ENCODE measurements at regions not wholly inside any gene's neighbourhood (a gene's known extent, or its start where the extent isn't known, plus 50 kb on each side); places are given as distances from the start of the nearest gene placed in this dataset.

- DNase-seq = no peak
Observed at GRCh38 chr5:96058084-96058483, 96.4 kb upstream of the ELL2 start.

- no peak for DNase-seq
Observed at GRCh38 chr5:96054311-96055030, 92.8 kb upstream of the ELL2 start.

DNA sequence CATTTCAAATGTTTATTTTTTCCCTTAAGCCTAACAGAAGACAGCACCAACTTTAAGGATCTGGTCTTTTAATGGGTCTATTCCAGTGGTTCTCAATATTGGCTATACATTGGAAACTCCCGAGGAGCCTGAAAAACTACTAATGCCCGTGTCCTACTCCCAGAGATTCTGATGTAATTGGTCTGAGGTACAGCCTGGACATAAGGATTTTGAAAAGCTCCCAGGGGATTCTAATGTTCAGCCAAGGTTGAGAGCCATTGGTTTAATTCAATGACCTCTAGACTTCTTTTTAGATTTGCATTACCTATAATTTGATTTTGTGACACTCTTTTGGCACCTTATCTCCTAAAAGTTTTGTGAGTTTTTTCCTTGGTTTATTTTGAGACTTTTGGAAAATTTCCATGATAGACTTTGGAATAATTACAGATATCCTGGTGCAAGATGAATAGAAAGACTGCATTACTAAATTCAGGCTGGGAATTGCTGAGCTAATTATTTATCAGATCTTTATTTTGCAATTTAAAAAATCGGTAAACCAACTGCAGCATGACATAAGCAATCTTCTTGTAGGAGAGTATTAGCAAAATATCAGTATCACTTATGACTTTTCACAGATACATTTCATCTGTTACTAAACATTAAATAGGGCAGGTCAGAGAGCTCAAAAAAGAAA is 91.5 kb upstream of the ELL2 start:
- no peak for DNase-seq

GRCh38 chr5:96052374-96052773 is 90.7 kb upstream of the ELL2 start:
- DNase-seq = no peak

DNA sequence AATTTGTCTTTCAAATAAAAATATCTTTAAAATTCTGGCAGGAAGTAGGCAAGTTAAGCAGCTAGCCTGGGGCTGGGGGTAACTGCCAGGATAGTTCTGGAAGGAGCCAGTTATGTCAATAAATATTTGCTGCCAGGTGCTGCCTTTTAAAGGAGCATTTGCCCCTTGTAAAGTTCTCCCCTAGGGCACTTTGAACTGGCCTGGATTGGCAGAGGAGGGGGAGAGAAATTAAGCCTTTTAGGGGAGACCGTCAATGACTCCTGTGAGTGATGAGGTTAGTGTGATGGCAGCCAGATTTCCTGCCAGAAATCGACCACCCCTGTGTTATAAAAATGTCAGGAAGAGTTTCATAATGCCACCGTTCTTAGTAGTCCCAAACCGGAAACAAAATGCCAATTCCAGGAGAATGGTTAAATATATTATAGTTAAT is 89.8 kb upstream of the ELL2 start:
- no peak for DNase-seq

- DNase-seq = no peak
Observed at GRCh38 chr5:96050273-96050880, 88.7 kb upstream of the ELL2 start.

DNA sequence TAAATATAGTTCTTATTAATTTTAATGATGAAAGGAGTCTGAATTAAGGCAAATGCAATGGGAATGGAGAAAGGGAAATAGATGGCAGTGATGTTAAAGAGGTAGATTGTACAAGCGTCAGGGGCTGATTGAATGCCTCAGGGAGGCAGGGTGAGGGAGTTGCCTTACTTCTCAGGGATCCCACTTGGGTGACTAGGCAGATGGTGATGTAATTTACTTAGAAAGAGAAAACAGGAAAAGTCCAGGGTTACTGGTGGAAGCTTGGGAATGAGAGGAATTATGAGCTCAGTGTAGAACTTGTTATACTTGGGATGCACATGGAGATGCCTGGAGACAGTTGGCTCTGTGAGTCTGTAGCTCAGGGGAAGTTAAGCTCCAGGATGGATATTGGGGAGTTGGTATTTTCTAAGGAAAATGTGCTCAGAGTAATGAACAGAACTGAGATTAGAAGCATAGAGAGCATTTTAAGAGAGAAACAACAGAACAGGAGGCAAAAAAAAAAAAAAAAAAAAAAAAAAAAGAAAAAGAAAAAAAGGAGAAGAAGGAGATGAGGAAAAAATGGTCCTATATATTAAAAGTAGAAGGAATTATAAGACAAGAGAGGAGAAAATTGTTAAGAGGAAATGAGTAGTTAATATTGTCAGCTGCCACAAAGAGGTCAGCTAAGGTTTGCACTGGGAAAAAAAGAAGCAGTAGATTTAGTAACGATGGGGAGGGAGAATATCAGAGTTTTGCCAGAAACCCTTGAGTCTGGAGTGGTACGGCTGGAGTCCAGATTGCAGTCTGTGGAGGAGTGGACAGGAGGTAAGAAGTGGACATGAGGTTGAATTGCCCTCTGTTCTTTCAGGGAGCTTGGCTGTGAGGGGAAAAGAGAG is 88.0 kb upstream of the ELL2 start:
- no peak for DNase-seq

- no peak for DNase-seq
Observed at GRCh38 chr5:96048763-96049162, 87.1 kb upstream of the ELL2 start.

GRCh38 chr5:96045888-96046287 is 84.2 kb upstream of the ELL2 start:
- no peak for DNase-seq

- no peak for DNase-seq
Observed at GRCh38 chr5:96043446-96043845, 81.8 kb upstream of the ELL2 start.

GRCh38 chr5:96037128-96037527 is 75.5 kb upstream of the ELL2 start:
- DNase-seq = no peak

DNA sequence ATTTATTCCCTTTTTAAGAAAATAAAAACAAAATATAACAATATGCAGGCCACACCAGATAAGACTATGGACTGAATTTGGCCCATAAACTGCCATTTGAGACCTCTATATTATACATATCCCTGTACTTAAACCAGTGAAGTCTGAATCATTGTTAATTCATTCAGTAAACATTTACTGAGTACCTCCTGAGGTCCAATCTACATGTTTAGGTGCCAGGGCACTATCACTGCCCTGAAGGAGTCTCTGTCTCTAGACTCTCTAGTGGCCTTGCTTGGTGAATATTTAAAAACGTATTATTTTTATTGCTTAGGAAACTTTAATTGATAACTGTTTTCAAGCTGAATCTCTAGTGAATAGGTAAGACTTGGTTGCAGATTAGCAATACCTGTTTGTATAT is 74.7 kb upstream of the ELL2 start:
- no peak for DNase-seq

GRCh38 chr5:96035796-96036195 is 74.1 kb upstream of the ELL2 start:
- no peak for DNase-seq

- DNase-seq = no peak
Observed at GRCh38 chr5:96033116-96033515, 71.5 kb upstream of the ELL2 start.

DNA sequence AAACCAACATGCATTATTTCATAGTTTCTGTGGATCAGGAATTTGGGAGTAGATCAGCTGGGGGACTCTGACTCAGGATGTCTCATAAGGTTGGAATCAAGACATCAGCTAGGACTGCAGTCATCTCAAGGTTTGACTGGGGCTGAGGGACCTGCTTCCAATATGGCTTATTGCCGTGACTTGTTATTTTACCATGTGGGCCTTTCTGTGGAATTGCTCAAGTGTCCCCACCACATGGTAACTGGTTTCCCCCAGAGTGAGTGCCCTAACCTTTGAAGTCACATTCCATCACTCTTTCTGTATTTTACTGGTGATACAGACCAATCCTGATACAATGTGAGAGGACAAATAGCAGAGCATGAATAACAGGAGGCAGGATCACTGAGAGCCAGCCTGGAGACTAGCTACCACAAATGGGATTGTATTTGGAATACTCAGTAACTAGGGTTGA is 70.2 kb upstream of the ELL2 start:
- DNase-seq = no peak

GRCh38 chr5:96031180-96031579 is 69.5 kb upstream of the ELL2 start:
- no peak for DNase-seq

GRCh38 chr5:96026406-96027041 is 64.9 kb upstream of the ELL2 start:
- no peak for DNase-seq

GRCh38 chr5:96024683-96025475 is 63.2 kb upstream of the ELL2 start:
- no peak for DNase-seq

GRCh38 chr5:96023518-96023917 is 61.9 kb upstream of the ELL2 start:
- DNase-seq = no peak

- no peak for DNase-seq
Observed at GRCh38 chr5:96022971-96023370, 61.3 kb upstream of the ELL2 start.

DNA sequence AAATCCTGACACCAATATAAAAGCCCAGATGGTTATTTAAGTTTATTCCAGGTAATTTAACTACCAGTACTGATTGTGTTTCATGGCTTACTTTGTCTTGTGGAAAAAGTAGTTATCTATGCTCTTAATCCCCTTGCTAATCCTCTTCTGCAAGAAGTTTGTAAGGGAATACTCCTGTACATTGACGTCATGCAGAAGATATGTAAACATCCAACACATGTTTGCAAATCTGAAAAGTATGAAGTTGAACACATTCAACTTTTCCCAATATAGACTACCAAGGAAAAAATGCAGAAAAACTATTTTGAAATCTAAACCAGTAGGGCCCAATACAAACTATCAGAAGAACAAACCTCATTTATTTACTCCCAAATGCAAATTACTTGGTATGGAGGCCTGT is 56.3 kb upstream of the ELL2 start:
- DNase-seq = no peak

- DNase-seq = no peak
Observed at GRCh38 chr5:96016216-96016615, 54.6 kb upstream of the ELL2 start.
